ENCODE measurements at regions not wholly inside any gene's neighbourhood (a gene's known extent, or its start where the extent isn't known, plus 50 kb on each side); places are given as distances from the start of the nearest gene placed in this dataset.

- DNase-seq (ENCODE audit: low read depth), result no peak
- H3K4me3 ChIP-seq (ENCODE audit: low read depth, low read length), result no peak overlapping the region
- no peak for TF ChIP-seq CTCF (conservative IDR thresholded peaks at IDR 0.05; ENCODE audit: low read depth, low read length)
Observed at GRCh38 chr20:12318043-12318442, 400.4 kb downstream of the BTBD3 start.

- no peak overlapping the region for H3K4me3 ChIP-seq (ENCODE audit: low read depth, low read length)
- no peak for DNase-seq (ENCODE audit: low read depth)
- TF ChIP-seq CTCF (conservative IDR thresholded peaks at IDR 0.05; ENCODE audit: low read depth, low read length), result no peak
Observed at GRCh38 chr20:12321736-12322135, 404.0 kb downstream of the BTBD3 start.

- TF ChIP-seq CTCF (conservative IDR thresholded peaks at IDR 0.05; ENCODE audit: low read depth, low read length), result no peak
- no peak overlapping the region for H3K4me3 ChIP-seq (ENCODE audit: low read depth, low read length)
- peak; percentile 2 for DNase-seq (ENCODE audit: low read depth)
Observed at GRCh38 chr20:12327205-12327604, 409.5 kb downstream of the BTBD3 start.

GRCh38 chr20:12331236-12331635 lies 413.5 kb downstream of the BTBD3 start:
- TF ChIP-seq CTCF (conservative IDR thresholded peaks at IDR 0.05; ENCODE audit: low read depth, low read length), result no peak
- H3K4me3 ChIP-seq (ENCODE audit: low read depth, low read length), result no peak overlapping the region
- DNase-seq (ENCODE audit: low read depth), result no peak

GRCh38 chr20:12337601-12338000 lies 419.9 kb downstream of the BTBD3 start:
- no peak overlapping the region for H3K4me3 ChIP-seq (ENCODE audit: low read depth, low read length)
- DNase-seq (ENCODE audit: low read depth), result no peak
- no peak for TF ChIP-seq CTCF (conservative IDR thresholded peaks at IDR 0.05; ENCODE audit: low read depth, low read length)

GRCh38 chr20:12345978-12346377 lies 428.3 kb downstream of the BTBD3 start:
- no peak for TF ChIP-seq CTCF (conservative IDR thresholded peaks at IDR 0.05; ENCODE audit: low read depth, low read length)
- DNase-seq (ENCODE audit: low read depth), result no peak
- H3K4me3 ChIP-seq (ENCODE audit: low read depth, low read length), result no peak overlapping the region

GRCh38 chr20:12353842-12354241 lies 436.1 kb downstream of the BTBD3 start:
- no peak for DNase-seq (ENCODE audit: low read depth)
- TF ChIP-seq CTCF (conservative IDR thresholded peaks at IDR 0.05; ENCODE audit: low read depth, low read length), result no peak
- H3K4me3 ChIP-seq (ENCODE audit: low read depth, low read length), result no peak overlapping the region

Data from choroid plexus epithelial cell (primary cell).